ENCODE measurements at regions not wholly inside any gene's neighbourhood (a gene's known extent, or its start where the extent isn't known, plus 50 kb on each side); places are given as distances from the start of the nearest gene placed in this dataset.

- TF ChIP-seq CTCF (conservative IDR thresholded peaks at IDR 0.05; ENCODE audit: low read depth) = no peak
- CTCF ChIA-PET = interaction anchor here (0.6 kb wide), 1 partner anchor 306 kb away, joined by 3 read pairs; no protein-coding TSS in a partner anchor
- POLR2A ChIA-PET (ENCODE audit: low non-redundant PET) = no interaction called here
- H3K27ac ChIP-seq = no peak overlapping the region
- no peak for DNase-seq (ENCODE audit: low spot score)
These were observed 274.2 kb upstream of the TARS1 start for GRCh38 chr5:33166522-33166921.

DNA sequence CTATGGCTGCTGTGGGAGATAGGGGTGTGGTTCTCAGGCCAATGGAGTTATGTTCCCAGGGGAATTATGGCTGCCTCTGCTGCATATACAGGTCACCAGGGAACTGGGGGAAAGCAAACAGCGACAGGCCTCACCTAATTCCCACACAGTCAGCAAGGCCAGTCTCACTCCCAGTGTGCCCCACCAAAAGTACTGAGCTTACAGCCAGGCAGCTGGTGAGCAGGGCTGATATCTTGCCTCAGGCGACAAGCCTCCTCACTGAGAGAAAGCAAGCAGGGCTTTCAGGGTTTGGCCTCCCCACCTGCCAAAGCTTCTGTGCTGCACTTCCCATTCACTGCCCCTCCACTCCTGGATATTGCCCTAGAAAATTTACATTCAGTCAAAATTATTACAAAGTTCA is 273.8 kb upstream of the TARS1 start:
- TF ChIP-seq CTCF (conservative IDR thresholded peaks at IDR 0.05; ENCODE audit: low read depth) = no peak
- POLR2A ChIA-PET (ENCODE audit: low non-redundant PET) = no interaction called here
- CTCF ChIA-PET = no interaction called here
- no peak overlapping the region for H3K27ac ChIP-seq
- no peak for DNase-seq (ENCODE audit: low spot score)

- DNase-seq (ENCODE audit: low spot score) = no peak
- no peak overlapping the region for H3K27ac ChIP-seq
- ChIA-PET POLR2A (ENCODE audit: low non-redundant PET) (no interaction called here), CTCF (no interaction called here)
- no peak for TF ChIP-seq CTCF (conservative IDR thresholded peaks at IDR 0.05; ENCODE audit: low read depth)
These were observed 273.2 kb upstream of the TARS1 start for GRCh38 chr5:33167541-33167940.

DNA sequence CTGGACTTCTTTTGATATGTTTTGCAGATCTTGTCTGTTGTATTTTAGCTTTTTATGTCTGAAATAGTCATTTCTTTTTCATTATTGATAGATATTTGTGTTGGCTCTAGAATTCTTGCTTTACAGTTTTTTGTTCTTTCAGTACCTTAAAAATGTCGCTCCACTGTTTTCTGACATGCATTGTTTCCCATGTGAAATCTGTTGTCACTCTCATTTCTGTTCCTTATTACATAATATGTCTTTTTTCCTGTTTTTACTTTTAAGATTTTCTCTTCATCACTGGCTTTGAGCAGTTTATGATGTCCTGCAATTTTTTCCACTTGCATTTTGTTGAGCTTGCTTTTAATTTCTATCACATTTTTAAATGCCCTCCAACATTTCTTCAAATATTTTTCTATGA is 270.4 kb upstream of the TARS1 start:
- no peak for DNase-seq (ENCODE audit: low spot score)
- POLR2A ChIA-PET (ENCODE audit: low non-redundant PET) = no interaction called here
- TF ChIP-seq CTCF (conservative IDR thresholded peaks at IDR 0.05; ENCODE audit: low read depth) = no peak
- no peak overlapping the region for H3K27ac ChIP-seq
- CTCF ChIA-PET = interaction anchor here (0.7 kb wide), 1 partner anchor 86 kb away, joined by 3 read pairs; no protein-coding TSS in a partner anchor

DNA sequence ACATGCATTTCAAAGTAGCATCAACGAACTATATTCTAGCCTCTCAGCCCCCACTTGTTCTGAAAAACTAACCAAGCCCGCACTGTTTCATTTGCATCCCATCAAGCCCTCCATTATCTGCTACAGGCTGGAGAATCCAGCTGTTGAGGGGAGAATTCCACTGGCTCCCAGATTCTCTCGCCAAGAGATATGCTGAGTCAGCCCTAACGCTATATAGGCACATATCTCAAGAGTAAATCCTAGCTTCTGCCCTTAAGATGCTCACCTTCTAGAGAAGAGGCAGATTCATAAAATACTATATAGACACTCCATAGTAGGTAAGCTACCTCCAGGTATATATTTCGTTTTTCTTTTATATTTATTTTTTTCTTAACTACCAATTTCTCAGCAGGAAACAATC is 266.4 kb upstream of the TARS1 start:
- DNase-seq (ENCODE audit: low spot score) = no peak
- H3K27ac ChIP-seq = no peak overlapping the region
- POLR2A ChIA-PET (ENCODE audit: low non-redundant PET) = no interaction called here
- TF ChIP-seq CTCF (conservative IDR thresholded peaks at IDR 0.05; ENCODE audit: low read depth) = no peak
- CTCF ChIA-PET = no interaction called here

- POLR2A ChIA-PET (ENCODE audit: low non-redundant PET) = no interaction called here
- no peak for TF ChIP-seq CTCF (conservative IDR thresholded peaks at IDR 0.05; ENCODE audit: low read depth)
- CTCF ChIA-PET = no interaction called here
- no peak overlapping the region for H3K27ac ChIP-seq
- no peak for DNase-seq (ENCODE audit: low spot score)
These were observed 261.5 kb upstream of the TARS1 start for GRCh38 chr5:33179301-33179700.

- POLR2A ChIA-PET (ENCODE audit: low non-redundant PET) = no interaction called here
- no peak overlapping the region for H3K27ac ChIP-seq
- DNase-seq (ENCODE audit: low spot score) = peak; percentile 51
- CTCF ChIA-PET = interaction anchor here (0.6 to 2.6 kb wide), 12 partner anchors 27 to 690 kb away, joined by 3 to 8 read pairs (median 4); no protein-coding TSS in a partner anchor
- TF ChIP-seq CTCF (conservative IDR thresholded peaks at IDR 0.05; ENCODE audit: low read depth) = peak; percentile 73
These were observed 259.9 kb upstream of the TARS1 start for GRCh38 chr5:33180900-33181299.

Data from RWPE1 (cell line).